Panc1 (cell line): ENCODE measurements at regions not wholly inside any gene's neighbourhood (a gene's known extent, or its start where the extent isn't known, plus 50 kb on each side); places are given as distances from the start of the nearest gene placed in this dataset.

ENCODE experiments used
- CTCF ChIP-seq: fragments of 450-650 bp; IDR thresholded peaks from 2 replicates; pipeline ENCODE4 v1.5.1; 2017; ENCODE audit warnings: mild to moderate bottlenecking
- POLR2AphosphoS5 ChIP-seq: IDR thresholded peaks from 2 replicates; pipeline ENCODE4 v1.6.1; 2012; ENCODE audit warnings: mild to moderate bottlenecking, low read depth, low read length, moderate library complexity
- REST ChIP-seq, 2 experiments: IDR thresholded peaks; 2 replicates each; pipeline ENCODE4 v1.6.1; 2011 to 2012; ENCODE audit warnings: low read depth in 2 of 2, control low read depth in 1 of 2, low read length in 1 of 2, mild to moderate bottlenecking in 1 of 2, moderate library complexity in 1 of 2; ENCODE audit not compliant: insufficient read depth in 1 of 2
- SIN3A ChIP-seq: IDR thresholded peaks from 2 replicates; pipeline ENCODE4 v1.6.1; 2012; ENCODE audit warnings: low read depth, mild to moderate bottlenecking, low read length, moderate library complexity, borderline replicate concordance; ENCODE audit not compliant: insufficient read depth
- TCF7L2 ChIP-seq: IDR thresholded peaks from 2 replicates; pipeline ENCODE4 v1.6.1; 2011; ENCODE audit warnings: mild to moderate bottlenecking, low read depth, low read length, inconsistent platforms

GRCh38 chr12:118560733-118561132 lies 184.4 kb downstream of the SUDS3 start:
- TF ChIP-seq REST (IDR thresholded peaks at IDR 0.05; ENCODE audit: insufficient read depth in 1 of 2, low read depth in 2 of 2, low read length in 1 of 2) (no peak), CTCF (no peak), POLR2AphosphoS5 (no peak), TCF7L2 (no peak), SIN3A (no peak)
